Right kidney (tissue), 1 donor: ENCODE measurements at regions not wholly inside any gene's neighbourhood (a gene's known extent, or its start where the extent isn't known, plus 50 kb on each side); places are given as distances from the start of the nearest gene placed in this dataset.

Source experiments
- DNase-seq: peaks from one replicate; pipeline ENCODE4 v3.0.0-alpha.2; 2016

- DNase-seq: no peak
These were observed 70.6 kb upstream of the PUDP start for GRCh38 chrX:7218321-7219152.

GRCh38 chrX:7216981-7217587 is 69.1 kb upstream of the PUDP start:
- no peak for DNase-seq

- no peak for DNase-seq
These were observed 67.9 kb upstream of the PUDP start for GRCh38 chrX:7215842-7216241.

- no peak for DNase-seq
These were observed 66.3 kb upstream of the PUDP start for GRCh38 chrX:7214251-7214650.

GRCh38 chrX:7205037-7205577 is 57.2 kb upstream of the PUDP start:
- DNase-seq: no peak

- DNase-seq: no peak
These were observed 56.7 kb upstream of the PUDP start for GRCh38 chrX:7204619-7205018.

- no peak for DNase-seq
These were observed 54.3 kb upstream of the PUDP start for GRCh38 chrX:7202206-7202605.

GRCh38 chrX:7201496-7201895 is 53.5 kb upstream of the PUDP start:
- no peak for DNase-seq

GRCh38 chrX:7198499-7198898 is 50.5 kb upstream of the PUDP start:
- no peak for DNase-seq
